MG63 (cell line): ENCODE measurements at regions not wholly inside any gene's neighbourhood (a gene's known extent, or its start where the extent isn't known, plus 50 kb on each side); places are given as distances from the start of the nearest gene placed in this dataset.
"Not testable (repeated sequence)": the region's sequence is repeated elsewhere in the genome, so short reads cannot be mapped to it uniquely, and the experiment has no call there.

Experiments used
- DNase-seq: peaks from one replicate; pipeline ENCODE4 v3.0.0-alpha.2; 2020
- H3K27me3 ChIP-seq: fragments of 250-450 bp; sonication (Bioruptor Pico); 2 replicates; pipeline ENCODE4 v1.5.1; 2020; ENCODE audit warnings: mild to moderate bottlenecking, moderate library complexity
- H3K36me3 ChIP-seq: fragments of 250-450 bp; sonication (Bioruptor Pico); 2 replicates; pipeline ENCODE4 v1.5.1; 2020; ENCODE audit warnings: mild to moderate bottlenecking, moderate library complexity
- H3K4me3 ChIP-seq: fragments of 250-450 bp; sonication (Bioruptor Pico); 2 replicates; pipeline ENCODE4 v1.5.1; 2020; ENCODE audit warnings: mild to moderate bottlenecking, moderate library complexity
- H3K9me3 ChIP-seq: fragments of 250-450 bp; sonication (Bioruptor Pico); 2 replicates; pipeline ENCODE4 v1.5.1; 2020; ENCODE audit warnings: mild to moderate bottlenecking, moderate library complexity

GRCh38 chr6:115629415-115629814 lies 431.3 kb downstream of the FRK start:
- H3K9me3 ChIP-seq = no peaks in the 10 kb centered on the region; the same call in none of the 2 replicates
- no peaks in the 10 kb centered on the region for H3K36me3 ChIP-seq
- no peak for DNase-seq
- no peak overlapping the region for H3K4me3 ChIP-seq
- H3K27me3 ChIP-seq = no peaks in the 10 kb centered on the region

GRCh38 chr6:115618256-115618655 lies 442.4 kb downstream of the FRK start:
- H3K27me3 ChIP-seq = no peaks in the 10 kb centered on the region
- DNase-seq = no peak
- no peaks in the 10 kb centered on the region; the same call in 1 of the 2 replicates for H3K9me3 ChIP-seq
- H3K36me3 ChIP-seq = no peaks in the 10 kb centered on the region
- H3K4me3 ChIP-seq = no peak overlapping the region

DNA sequence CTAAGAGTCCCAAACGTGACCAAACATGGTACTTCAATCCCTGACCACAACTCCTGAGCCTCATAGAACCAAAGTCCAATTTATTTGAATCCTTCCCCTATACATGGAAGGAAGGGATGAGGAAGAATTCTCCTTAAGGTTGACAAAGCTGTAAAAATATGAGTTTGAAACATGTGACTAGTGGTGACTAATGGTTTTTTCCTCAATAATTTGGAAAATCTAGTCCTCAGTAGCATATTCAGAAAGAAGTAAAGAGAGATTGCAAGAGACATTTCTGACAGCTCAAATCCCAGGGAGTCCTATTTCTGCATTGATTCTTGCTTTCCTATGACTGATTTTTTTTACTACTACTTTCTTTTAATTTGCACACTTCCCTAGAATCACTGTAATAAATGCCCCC lies 443.7 kb downstream of the FRK start:
- Histone ChIP-seq H3K4me3 (no peak overlapping the region), H3K9me3 (no peaks in the 10 kb centered on the region), H3K27me3 (no peaks in the 10 kb centered on the region), H3K36me3 (no peaks in the 10 kb centered on the region)
- no peak for DNase-seq

- Histone ChIP-seq H3K4me3 (no peak overlapping the region), H3K9me3 (no peaks in the 10 kb centered on the region), H3K36me3 (no peaks in the 10 kb centered on the region), H3K27me3 (no peaks in the 10 kb centered on the region)
- DNase-seq = peak; percentile 13
Observed at GRCh38 chr6:115613488-115613887, 447.2 kb downstream of the FRK start.

DNA sequence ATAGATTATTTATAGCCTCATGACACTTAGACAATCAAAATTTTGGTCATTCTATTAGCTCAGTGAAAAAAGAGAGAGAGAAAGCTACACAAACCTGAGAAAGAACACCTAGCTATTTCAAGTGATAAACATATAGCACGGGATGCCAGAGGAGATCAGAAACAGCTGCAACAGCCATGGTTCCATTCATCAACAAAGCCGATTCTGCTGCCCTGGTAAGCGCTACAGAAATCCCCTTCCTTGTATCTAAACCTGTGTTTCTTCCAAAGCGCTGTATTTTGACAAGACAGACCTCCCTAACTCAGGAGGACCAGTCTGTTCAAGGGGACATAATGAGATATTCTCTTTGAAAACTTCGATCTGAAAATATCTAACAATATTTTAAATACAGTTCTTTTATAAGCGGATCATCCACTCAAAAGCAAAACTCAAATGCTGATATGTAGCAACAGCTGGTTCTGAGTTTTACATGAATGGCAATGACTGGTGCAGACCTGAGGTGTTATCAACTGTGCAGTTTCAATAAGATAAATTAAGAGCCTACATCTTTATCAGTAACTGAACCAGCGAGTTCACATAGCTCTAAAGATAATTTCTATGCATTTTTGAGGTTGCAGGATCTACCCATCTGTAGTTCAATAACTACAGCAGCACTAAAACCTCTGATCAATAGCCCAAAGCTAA lies 447.8 kb downstream of the FRK start:
- no peak for DNase-seq
- H3K4me3 ChIP-seq = no peak overlapping the region
- H3K9me3 ChIP-seq = no peaks in the 10 kb centered on the region
- H3K36me3 ChIP-seq = no peaks in the 10 kb centered on the region
- no peaks in the 10 kb centered on the region for H3K27me3 ChIP-seq

DNA sequence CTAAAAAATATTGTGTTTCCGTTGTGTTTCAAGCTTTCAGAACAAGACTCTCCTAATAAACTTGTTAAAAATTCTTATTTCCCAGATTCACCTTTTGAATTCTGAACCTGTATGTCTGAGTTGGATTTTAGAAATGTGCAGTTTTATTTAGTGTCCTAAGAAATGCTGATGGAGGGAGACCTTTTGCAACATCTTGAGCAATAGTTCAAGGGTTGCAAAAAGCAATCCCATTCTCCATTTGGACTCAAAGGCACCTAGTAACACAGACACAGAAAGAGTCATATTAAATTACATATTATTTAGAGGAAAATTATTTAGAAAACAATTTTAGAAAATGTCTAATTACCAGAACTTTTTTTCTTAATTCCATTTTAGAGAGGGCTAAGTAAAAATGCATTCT lies 448.5 kb downstream of the FRK start:
- Histone ChIP-seq H3K36me3 (no peaks in the 10 kb centered on the region), H3K27me3 (no peaks in the 10 kb centered on the region), H3K9me3 (no peaks in the 10 kb centered on the region), H3K4me3 (no peak overlapping the region)
- no peak for DNase-seq

DNA sequence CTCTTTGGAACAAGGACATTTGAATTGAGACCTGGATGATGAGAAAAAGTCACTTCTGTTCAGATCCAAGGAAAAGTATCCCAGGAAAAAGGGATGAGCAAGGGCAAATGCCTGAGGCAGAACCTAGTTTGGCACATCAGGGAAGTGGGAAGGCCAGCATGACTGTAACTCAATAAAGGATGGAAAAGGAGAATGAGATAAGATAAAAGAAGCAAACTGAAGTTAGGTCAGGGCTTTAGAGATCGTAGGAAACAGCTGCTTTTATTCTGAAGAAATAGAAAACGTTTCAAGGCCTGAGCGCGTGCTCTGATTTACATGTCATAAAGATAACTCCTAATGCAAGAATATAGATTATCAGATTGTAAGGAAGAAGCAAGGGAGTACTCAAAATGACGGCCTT lies 450.0 kb downstream of the FRK start:
- Histone ChIP-seq H3K4me3 (no peak overlapping the region), H3K27me3 (no peaks in the 10 kb centered on the region), H3K36me3 (no peaks in the 10 kb centered on the region), H3K9me3 (no peaks in the 10 kb centered on the region)
- no peak for DNase-seq

DNA sequence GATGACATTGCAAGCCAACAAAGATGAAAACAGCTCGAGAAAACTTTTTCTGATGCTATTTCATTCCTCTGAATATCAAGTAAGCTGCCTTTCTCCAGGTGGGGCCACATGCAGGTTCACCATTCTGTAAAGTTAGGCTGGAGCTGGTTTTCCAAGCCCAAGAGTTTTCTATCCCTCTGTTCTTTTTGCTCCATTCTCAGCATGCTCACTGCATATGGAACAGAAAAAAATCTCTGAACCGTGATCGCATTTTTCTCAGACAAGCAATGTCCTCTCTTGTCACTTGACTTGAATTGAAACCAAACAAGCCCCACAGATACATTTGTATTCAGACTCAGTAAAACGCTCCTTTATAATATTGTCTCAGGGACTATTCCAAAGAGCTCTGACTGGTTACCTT lies 451.6 kb downstream of the FRK start:
- no peaks in the 10 kb centered on the region for H3K9me3 ChIP-seq
- DNase-seq = no peak

GRCh38 chr6:115602466-115602865 lies 458.2 kb downstream of the FRK start:
- no peaks in the 10 kb centered on the region for H3K9me3 ChIP-seq
- H3K4me3 ChIP-seq = no peak overlapping the region
- H3K27me3 ChIP-seq = no peaks in the 10 kb centered on the region
- DNase-seq = no peak
- H3K36me3 ChIP-seq = no peaks in the 10 kb centered on the region

More for the DNA sequence above, 451.6 kb downstream of the FRK start:
- Histone ChIP-seq H3K27me3 (no peaks in the 10 kb centered on the region), H3K36me3 (no peaks in the 10 kb centered on the region), H3K4me3 (no peak overlapping the region)

- no peaks in the 10 kb centered on the region for H3K36me3 ChIP-seq
- no peaks in the 10 kb centered on the region; the same call in 1 of the 2 replicates for H3K9me3 ChIP-seq
- no peak for DNase-seq
- no peaks in the 10 kb centered on the region for H3K27me3 ChIP-seq
- no peak overlapping the region for H3K4me3 ChIP-seq
Observed at GRCh38 chr6:115601509-115601908, 459.2 kb downstream of the FRK start.

DNA sequence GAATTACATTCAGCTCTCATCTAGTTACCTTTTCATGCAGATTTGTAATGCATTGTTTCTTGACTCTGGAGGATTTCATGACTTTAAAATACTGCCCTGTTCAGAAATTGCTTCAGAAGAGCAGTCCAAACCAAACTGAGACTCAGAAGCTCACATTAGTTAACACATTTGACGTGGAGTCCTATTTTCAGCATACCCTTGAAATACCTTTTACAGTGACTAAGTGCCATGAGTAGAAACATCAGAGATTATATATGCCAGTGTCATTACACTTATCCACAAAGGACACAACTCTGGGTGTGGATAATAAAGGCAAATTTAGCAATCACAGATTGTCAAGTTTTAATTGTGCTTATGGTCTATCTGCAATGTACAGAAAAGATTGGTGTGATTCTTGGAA lies 459.6 kb downstream of the FRK start:
- H3K4me3 ChIP-seq = no peak overlapping the region
- H3K9me3 ChIP-seq = no peaks in the 10 kb centered on the region; the same call in 1 of the 2 replicates
- no peaks in the 10 kb centered on the region for H3K36me3 ChIP-seq
- DNase-seq = no peak
- H3K27me3 ChIP-seq = no peaks in the 10 kb centered on the region

DNA sequence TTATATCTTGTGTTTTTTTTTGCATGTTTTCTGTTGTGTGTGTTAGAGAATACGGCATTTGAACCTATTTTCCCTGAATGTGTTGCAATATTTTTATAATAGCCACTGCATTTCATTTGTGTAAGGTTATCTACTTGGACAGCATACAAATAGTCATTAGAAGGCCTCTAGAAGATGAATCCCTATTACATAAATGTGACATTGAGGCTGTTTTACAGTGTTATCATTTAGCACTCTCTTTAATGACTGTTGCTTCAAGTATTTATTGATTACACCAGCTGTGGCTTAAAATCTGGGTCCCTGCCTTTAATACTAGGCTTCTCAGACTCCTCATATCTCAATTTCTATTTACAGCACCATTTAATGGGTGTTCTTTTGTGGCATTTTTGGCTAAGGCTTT lies 465.8 kb downstream of the FRK start:
- no peak for DNase-seq
- Histone ChIP-seq H3K9me3 (no peaks in the 10 kb centered on the region; the same call in 1 of the 2 replicates), H3K36me3 (no peaks in the 10 kb centered on the region), H3K4me3 (no peak overlapping the region), H3K27me3 (no peaks in the 10 kb centered on the region)

- H3K4me3 ChIP-seq = no peak overlapping the region
Observed at GRCh38 chr6:115592025-115592424, 468.7 kb downstream of the FRK start.

DNA sequence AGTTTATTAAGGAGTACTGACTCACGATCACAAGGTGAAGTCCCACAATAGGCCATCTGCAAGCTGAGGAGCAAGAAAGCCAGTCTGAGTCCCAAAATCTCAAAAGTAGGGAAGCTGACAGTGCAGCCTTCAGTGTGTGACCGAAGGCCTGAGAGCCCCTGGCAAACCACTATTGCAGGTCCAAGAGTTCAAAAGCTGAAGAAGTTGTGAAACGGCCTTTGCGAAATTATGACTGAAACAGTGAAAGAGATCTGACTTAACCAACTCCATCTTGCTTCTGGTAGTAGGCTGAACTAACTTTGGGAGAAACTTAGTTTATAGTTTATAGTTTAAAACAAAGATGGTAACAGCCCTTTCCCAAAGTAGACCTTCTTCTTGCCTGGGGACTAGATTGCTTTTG lies 471.6 kb downstream of the FRK start:
- not testable (repeated sequence) for H3K27me3 ChIP-seq, H3K9me3 ChIP-seq, DNase-seq, H3K36me3 ChIP-seq, H3K4me3 ChIP-seq

More at GRCh38 chr6:115592025-115592424, 468.7 kb downstream of the FRK start:
- Histone ChIP-seq H3K36me3 (no peaks in the 10 kb centered on the region), H3K27me3 (no peaks in the 10 kb centered on the region), H3K9me3 (no peaks in the 10 kb centered on the region; the same call in 1 of the 2 replicates)
- DNase-seq = no peak

GRCh38 chr6:115583290-115583689 lies 477.4 kb downstream of the FRK start:
- H3K36me3 ChIP-seq = no peaks in the 10 kb centered on the region
- DNase-seq = no peak

DNA sequence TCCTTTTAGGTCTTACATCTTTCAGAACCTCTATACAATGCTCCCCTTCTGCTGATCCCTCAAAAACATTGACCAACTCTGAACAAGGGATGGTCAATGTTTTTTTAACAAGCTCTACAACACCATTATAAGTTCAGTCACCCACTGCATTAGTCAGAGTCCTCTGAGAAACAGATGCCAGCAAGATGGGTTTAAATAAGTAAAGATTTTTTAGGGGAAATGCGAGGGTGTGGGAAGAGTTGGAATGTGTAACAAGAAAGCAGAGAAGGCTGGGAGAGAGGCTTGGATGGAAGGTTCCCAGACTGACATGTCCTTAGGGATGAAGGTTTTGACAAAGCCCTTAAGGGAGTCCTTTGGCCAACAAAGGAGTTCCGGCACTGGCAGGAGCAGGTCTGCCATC lies 478.3 kb downstream of the FRK start:
- Histone ChIP-seq H3K36me3 (no peaks in the 10 kb centered on the region), H3K9me3 (no peaks in the 10 kb centered on the region), H3K4me3 (no peak overlapping the region), H3K27me3 (no peaks in the 10 kb centered on the region)
- DNase-seq = no peak

More at GRCh38 chr6:115583290-115583689, 477.4 kb downstream of the FRK start:
- H3K4me3 ChIP-seq = no peak overlapping the region
- H3K9me3 ChIP-seq = no peaks in the 10 kb centered on the region
- no peaks in the 10 kb centered on the region for H3K27me3 ChIP-seq

- H3K36me3 ChIP-seq, H3K4me3 ChIP-seq, H3K27me3 ChIP-seq, DNase-seq, H3K9me3 ChIP-seq: not testable (repeated sequence)
Observed at GRCh38 chr6:115579565-115579964, 481.1 kb downstream of the FRK start.

- Histone ChIP-seq H3K36me3 (no peaks in the 10 kb centered on the region), H3K9me3 (no peaks in the 10 kb centered on the region), H3K27me3 (no peaks in the 10 kb centered on the region), H3K4me3 (no peak overlapping the region)
- DNase-seq = no peak
Observed at GRCh38 chr6:115577270-115577669, 483.4 kb downstream of the FRK start.
